ENCODE measurements at regions not wholly inside any gene's neighbourhood (a gene's known extent, or its start where the extent isn't known, plus 50 kb on each side); places are given as distances from the start of the nearest gene placed in this dataset.

GRCh38 chr4:148790691-148791090 is 348.5 kb upstream of the NR3C2 start:
- TF ChIP-seq POLR2AphosphoS5 (IDR thresholded peaks at IDR 0.05; ENCODE audit: low read depth, low read length) = no peak
- no peak for TF ChIP-seq SPI1 (IDR thresholded peaks at IDR 0.05; ENCODE audit: low read depth, low read length)
- no peak for TF ChIP-seq POLR2A (IDR thresholded peaks at IDR 0.05; ENCODE audit: low read depth, low read length)
- no peak for TF ChIP-seq TAF1 (IDR thresholded peaks at IDR 0.05; ENCODE audit: low read depth, low read length)
